ENCODE measurements at regions not wholly inside any gene's neighbourhood (a gene's known extent, or its start where the extent isn't known, plus 50 kb on each side); places are given as distances from the start of the nearest gene placed in this dataset.

DNA sequence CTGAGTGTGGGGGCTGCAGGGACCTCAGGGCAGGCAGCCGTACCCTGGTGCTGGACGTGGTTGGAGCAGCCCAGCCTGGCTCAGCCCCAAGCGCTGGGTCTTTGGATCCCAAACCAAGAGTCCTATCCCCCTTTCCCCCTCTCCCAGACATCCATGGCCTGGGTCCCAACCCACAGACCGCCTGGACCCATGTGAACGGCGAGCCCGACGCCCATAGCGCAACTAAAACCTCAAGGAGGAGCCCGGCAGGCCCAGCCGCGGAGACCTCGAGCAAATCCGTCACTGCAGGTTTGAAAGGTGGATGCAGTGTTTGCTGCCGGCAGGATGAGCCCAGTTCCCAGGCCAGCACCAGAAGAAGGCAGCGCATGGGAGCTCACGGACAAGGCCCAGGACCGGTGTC, 337.0 kb downstream of the BRD1 start:
- Histone ChIP-seq H3K27ac (ENCODE audit: extremely low read length, insufficient read depth, low read length) (no peak overlapping the region), H3K4me3 (replicated peaks in 1 of 3; ENCODE audit: insufficient read depth in 1 of 3, low read depth in 2 of 3, low read length in 3 of 3) (no peak overlapping the region), H3K27me3 (ENCODE audit: control insufficient read depth in 1 of 2, insufficient read depth in 2 of 2, low read length in 2 of 2) (peaks cover 5 to 52% of the 10 kb centered on the region in 2 experiments; a peak in 4 of 5 replicates), H3K79me2 (ENCODE audit: insufficient read depth, low read length) (no peaks in the 10 kb centered on the region), H3K9ac (ENCODE audit: insufficient read depth, low read depth, low read length) (no peak overlapping the region), H3K4me2 (ENCODE audit: low read depth, low read length) (no peak overlapping the region), H4K20me1 (ENCODE audit: insufficient read depth, low read length) (no peaks in the 10 kb centered on the region), H3K36me3 (replicated peaks in 1 of 2; ENCODE audit: control insufficient read depth in 1 of 2, insufficient read depth in 2 of 2, low read length in 2 of 2) (no peaks in the 10 kb centered on the region), H3K4me1 (ENCODE audit: insufficient read depth, low read length) (no peaks in the 10 kb centered on the region), H3K9me3 (ENCODE audit: low read length) (no peaks in the 10 kb centered on the region), H2AFZ (ENCODE audit: low read length) (no peak overlapping the region)
- WGBS (ENCODE audit: low lambda C conversion rate), result no CpG with 5 or more reads among the region's 18 CpGs
- intact Hi-C loops (cut with micrococcal nuclease; ENCODE audit: unreplicated experiment) (no loop called here), in situ Hi-C loops (cut with HindIII; ENCODE audit: extremely low pct_ligation_motif_present, low pct_unique_long_range_greater_than_20kb) (no loop called here)
- no TSS peak for BruUV-seq (replicated peaks)
- ChIA-PET POLR2A (no interaction called here), CTCF (ENCODE audit: low intra/inter-chr PET ratio, low total read pairs) (no interaction called here)
- no peak; the same call in 2 of the 3 replicates for ATAC-seq
- no peak for FAIRE-seq
- DNase-seq (ENCODE audit: low spot score), result no peak
- TF ChIP-seq, protein P1, sequence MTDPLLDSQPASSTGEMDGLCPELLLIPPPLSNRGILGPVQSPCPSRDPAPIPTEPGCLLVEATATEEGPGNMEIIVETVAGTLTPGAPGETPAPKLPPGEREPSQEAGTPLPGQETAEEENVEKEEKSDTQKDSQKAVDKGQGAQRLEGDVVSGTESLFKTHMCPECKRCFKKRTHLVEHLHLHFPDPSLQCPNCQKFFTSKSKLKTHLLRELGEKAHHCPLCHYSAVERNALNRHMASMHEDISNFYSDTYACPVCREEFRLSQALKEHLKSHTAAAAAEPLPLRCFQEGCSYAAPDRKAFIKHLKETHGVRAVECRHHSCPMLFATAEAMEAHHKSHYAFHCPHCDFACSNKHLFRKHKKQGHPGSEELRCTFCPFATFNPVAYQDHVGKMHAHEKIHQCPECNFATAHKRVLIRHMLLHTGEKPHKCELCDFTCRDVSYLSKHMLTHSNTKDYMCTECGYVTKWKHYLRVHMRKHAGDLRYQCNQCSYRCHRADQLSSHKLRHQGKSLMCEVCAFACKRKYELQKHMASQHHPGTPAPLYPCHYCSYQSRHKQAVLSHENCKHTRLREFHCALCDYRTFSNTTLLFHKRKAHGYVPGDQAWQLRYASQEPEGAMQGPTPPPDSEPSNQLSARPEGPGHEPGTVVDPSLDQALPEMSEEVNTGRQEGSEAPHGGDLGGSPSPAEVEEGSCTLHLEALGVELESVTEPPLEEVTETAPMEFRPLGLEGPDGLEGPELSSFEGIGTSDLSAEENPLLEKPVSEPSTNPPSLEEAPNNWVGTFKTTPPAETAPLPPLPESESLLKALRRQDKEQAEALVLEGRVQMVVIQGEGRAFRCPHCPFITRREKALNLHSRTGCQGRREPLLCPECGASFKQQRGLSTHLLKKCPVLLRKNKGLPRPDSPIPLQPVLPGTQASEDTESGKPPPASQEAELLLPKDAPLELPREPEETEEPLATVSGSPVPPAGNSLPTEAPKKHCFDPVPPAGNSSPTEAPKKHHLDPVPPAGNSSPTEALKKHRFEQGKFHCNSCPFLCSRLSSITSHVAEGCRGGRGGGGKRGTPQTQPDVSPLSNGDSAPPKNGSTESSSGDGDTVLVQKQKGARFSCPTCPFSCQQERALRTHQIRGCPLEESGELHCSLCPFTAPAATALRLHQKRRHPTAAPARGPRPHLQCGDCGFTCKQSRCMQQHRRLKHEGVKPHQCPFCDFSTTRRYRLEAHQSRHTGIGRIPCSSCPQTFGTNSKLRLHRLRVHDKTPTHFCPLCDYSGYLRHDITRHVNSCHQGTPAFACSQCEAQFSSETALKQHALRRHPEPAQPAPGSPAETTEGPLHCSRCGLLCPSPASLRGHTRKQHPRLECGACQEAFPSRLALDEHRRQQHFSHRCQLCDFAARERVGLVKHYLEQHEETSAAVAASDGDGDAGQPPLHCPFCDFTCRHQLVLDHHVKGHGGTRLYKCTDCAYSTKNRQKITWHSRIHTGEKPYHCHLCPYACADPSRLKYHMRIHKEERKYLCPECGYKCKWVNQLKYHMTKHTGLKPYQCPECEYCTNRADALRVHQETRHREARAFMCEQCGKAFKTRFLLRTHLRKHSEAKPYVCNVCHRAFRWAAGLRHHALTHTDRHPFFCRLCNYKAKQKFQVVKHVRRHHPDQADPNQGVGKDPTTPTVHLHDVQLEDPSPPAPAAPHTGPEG (CRISPR knock-in tag; IDR thresholded peaks at IDR 0.05), result no peak
- TF ChIP-seq POLR2AphosphoS5 (IDR thresholded peaks at IDR 0.05; ENCODE audit: low read depth, low read length), result no peak
- TF ChIP-seq ZNF761 (CRISPR knock-in tag; conservative IDR thresholded peaks at IDR 0.05), result no peak
- TF ChIP-seq MAFG (CRISPR knock-in tag; IDR thresholded peaks at IDR 0.05), result no peak
- no peak for TF ChIP-seq ZNF720 (CRISPR knock-in tag; IDR thresholded peaks at IDR 0.05)
- no peak for TF ChIP-seq MTA3 (CRISPR knock-in tag; IDR thresholded peaks at IDR 0.05)
- TF ChIP-seq TBX3 (IDR thresholded peaks at IDR 0.05; ENCODE audit: borderline replicate concordance), result no peak
- TF ChIP-seq RAD51 (IDR thresholded peaks at IDR 0.05; ENCODE audit: borderline replicate concordance), result no peak
- TF ChIP-seq, protein P2, sequence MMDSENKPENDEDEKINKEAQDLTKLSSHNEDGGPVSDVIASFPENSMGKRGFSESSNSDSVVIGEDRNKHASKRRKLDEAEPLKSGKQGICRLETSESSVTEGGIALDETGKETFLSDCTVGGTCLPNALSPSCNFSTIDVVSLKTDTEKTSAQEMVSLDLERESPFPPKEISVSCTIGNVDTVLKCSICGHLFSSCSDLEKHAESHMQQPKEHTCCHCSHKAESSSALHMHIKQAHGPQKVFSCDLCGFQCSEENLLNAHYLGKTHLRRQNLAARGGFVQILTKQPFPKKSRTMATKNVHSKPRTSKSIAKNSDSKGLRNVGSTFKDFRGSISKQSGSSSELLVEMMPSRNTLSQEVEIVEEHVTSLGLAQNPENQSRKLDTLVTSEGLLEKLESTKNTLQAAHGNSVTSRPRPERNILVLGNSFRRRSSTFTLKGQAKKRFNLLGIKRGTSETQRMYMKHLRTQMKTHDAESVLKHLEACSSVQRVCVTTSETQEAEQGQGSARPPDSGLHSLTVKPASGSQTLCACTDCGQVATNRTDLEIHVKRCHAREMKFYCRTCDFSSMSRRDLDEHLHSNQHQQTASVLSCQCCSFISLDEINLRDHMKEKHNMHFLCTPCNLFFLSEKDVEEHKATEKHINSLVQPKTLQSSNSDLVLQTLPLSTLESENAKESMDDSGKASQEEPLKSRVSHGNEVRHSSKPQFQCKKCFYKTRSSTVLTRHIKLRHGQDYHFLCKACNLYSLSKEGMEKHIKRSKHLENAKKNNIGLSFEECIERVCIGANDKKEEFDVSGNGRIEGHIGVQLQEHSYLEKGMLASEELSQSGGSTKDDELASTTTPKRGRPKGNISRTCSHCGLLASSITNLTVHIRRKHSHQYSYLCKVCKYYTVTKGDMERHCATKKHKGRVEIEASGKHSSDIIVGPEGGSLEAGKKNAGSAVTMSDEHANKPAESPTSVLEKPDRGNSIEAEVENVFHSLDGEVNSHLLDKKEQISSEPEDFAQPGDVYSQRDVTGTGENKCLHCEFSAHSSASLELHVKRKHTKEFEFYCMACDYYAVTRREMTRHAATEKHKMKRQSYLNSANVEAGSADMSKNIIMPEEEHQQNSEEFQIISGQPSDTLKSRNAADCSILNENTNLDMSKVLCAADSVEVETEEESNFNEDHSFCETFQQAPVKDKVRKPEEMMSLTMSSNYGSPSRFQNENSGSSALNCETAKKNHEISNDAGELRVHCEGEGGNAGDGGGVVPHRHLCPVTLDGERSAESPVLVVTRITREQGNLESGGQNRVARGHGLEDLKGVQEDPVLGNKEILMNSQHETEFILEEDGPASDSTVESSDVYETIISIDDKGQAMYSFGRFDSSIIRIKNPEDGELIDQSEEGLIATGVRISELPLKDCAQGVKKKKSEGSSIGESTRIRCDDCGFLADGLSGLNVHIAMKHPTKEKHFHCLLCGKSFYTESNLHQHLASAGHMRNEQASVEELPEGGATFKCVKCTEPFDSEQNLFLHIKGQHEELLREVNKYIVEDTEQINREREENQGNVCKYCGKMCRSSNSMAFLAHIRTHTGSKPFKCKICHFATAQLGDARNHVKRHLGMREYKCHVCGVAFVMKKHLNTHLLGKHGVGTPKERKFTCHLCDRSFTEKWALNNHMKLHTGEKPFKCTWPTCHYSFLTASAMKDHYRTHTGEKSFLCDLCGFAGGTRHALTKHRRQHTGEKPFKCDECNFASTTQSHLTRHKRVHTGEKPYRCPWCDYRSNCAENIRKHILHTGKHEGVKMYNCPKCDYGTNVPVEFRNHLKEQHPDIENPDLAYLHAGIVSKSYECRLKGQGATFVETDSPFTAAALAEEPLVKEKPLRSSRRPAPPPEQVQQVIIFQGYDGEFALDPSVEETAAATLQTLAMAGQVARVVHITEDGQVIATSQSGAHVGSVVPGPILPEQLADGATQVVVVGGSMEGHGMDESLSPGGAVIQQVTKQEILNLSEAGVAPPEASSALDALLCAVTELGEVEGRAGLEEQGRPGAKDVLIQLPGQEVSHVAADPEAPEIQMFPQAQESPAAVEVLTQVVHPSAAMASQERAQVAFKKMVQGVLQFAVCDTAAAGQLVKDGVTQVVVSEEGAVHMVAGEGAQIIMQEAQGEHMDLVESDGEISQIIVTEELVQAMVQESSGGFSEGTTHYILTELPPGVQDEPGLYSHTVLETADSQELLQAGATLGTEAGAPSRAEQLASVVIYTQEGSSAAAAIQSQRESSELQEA (CRISPR knock-in tag; IDR thresholded peaks at IDR 0.05; ENCODE audit: not compliant biosample characterization), result no peak
- TF ChIP-seq ATAD3A (CRISPR knock-in tag; IDR thresholded peaks at IDR 0.05), result no peak
- no peak for TF ChIP-seq EEA1 (CRISPR knock-in tag; IDR thresholded peaks at IDR 0.05; ENCODE audit: borderline replicate concordance)
- no peak for TF ChIP-seq NFE2 (CRISPR knock-in tag; IDR thresholded peaks at IDR 0.05)

Data from HepG2 (cell line).